ENCODE measurements at regions not wholly inside any gene's neighbourhood (a gene's known extent, or its start where the extent isn't known, plus 50 kb on each side); places are given as distances from the start of the nearest gene placed in this dataset.

DNA sequence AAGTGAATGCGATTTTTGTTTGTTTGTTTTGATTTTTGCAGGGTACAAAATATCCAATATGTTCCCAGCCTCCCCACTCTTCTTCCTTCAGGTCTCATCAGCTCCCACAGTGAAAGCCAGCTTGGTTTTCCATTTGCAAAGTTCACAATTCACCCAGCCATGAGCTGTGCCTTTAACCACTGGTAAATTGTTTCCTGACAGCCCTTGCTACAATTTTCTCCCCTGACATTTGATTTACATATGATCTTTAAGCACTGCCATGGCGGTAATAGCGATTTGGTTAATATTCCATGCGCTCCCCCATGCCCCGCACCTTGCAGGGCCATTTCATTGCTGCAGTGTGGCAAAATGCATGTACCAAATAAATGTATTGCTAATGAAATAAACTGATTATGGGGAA, 385.9 kb downstream of the MIAT start:
- no peak for TF ChIP-seq POLR2A (IDR thresholded peaks at IDR 0.05)
- TF ChIP-seq, protein P1, sequence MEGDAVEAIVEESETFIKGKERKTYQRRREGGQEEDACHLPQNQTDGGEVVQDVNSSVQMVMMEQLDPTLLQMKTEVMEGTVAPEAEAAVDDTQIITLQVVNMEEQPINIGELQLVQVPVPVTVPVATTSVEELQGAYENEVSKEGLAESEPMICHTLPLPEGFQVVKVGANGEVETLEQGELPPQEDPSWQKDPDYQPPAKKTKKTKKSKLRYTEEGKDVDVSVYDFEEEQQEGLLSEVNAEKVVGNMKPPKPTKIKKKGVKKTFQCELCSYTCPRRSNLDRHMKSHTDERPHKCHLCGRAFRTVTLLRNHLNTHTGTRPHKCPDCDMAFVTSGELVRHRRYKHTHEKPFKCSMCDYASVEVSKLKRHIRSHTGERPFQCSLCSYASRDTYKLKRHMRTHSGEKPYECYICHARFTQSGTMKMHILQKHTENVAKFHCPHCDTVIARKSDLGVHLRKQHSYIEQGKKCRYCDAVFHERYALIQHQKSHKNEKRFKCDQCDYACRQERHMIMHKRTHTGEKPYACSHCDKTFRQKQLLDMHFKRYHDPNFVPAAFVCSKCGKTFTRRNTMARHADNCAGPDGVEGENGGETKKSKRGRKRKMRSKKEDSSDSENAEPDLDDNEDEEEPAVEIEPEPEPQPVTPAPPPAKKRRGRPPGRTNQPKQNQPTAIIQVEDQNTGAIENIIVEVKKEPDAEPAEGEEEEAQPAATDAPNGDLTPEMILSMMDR (IDR thresholded peaks at IDR 0.05): no peak
- TF ChIP-seq EP300 (IDR thresholded peaks at IDR 0.05): no peak
